Fibroblast of skin of right quadriceps (primary cell): ENCODE measurements at regions not wholly inside any gene's neighbourhood (a gene's known extent, or its start where the extent isn't known, plus 50 kb on each side); places are given as distances from the start of the nearest gene placed in this dataset.
A peak's percentile ranks its signal among the peaks of the same experiment; 100 is the strongest.
"Not testable (repeated sequence)": the region's sequence is repeated elsewhere in the genome, so short reads cannot be mapped to it uniquely, and the experiment has no call there.

Experiments used
- DNase-seq: peaks from one replicate; pipeline ENCODE4 v3.0.0-alpha.2; 2013

GRCh38 chr13:44697058-44697457, 120.9 kb upstream of the TSC22D1 start:
- peak; percentile 38 for DNase-seq

- no peak for DNase-seq
Measured at GRCh38 chr13:44695520-44695919, 119.4 kb upstream of the TSC22D1 start.

- no peak for DNase-seq
Measured at GRCh38 chr13:44694842-44695241, 118.7 kb upstream of the TSC22D1 start.

GRCh38 chr13:44694291-44694690, 118.2 kb upstream of the TSC22D1 start:
- DNase-seq = no peak

- DNase-seq = no peak
Measured at GRCh38 chr13:44693156-44693764, 117.1 kb upstream of the TSC22D1 start.

- DNase-seq = peak; percentile 54
Measured at GRCh38 chr13:44692173-44692713, 116.1 kb upstream of the TSC22D1 start.

GRCh38 chr13:44690376-44690775, 114.2 kb upstream of the TSC22D1 start:
- no peak for DNase-seq

GRCh38 chr13:44688652-44689051, 112.5 kb upstream of the TSC22D1 start:
- DNase-seq = no peak

GRCh38 chr13:44686531-44686934, 110.4 kb upstream of the TSC22D1 start:
- no peak for DNase-seq

- DNase-seq = no peak
Measured at GRCh38 chr13:44685641-44686040, 109.5 kb upstream of the TSC22D1 start.

- DNase-seq = not testable (repeated sequence)
Measured at GRCh38 chr13:44682416-44682815, 106.3 kb upstream of the TSC22D1 start.

GRCh38 chr13:44680746-44681355, 104.7 kb upstream of the TSC22D1 start:
- no peak for DNase-seq

GRCh38 chr13:44679597-44679996, 103.5 kb upstream of the TSC22D1 start:
- DNase-seq = no peak

- DNase-seq = no peak
Measured at GRCh38 chr13:44678197-44678596, 102.1 kb upstream of the TSC22D1 start.

GRCh38 chr13:44676534-44676933, 100.4 kb upstream of the TSC22D1 start:
- DNase-seq = no peak

- no peak for DNase-seq
Measured at GRCh38 chr13:44669534-44669933, 93.4 kb upstream of the TSC22D1 start.

GRCh38 chr13:44668688-44669087, 92.6 kb upstream of the TSC22D1 start:
- DNase-seq = peak; percentile 90

- peak; percentile 85 for DNase-seq
Measured at GRCh38 chr13:44667943-44668342, 91.8 kb upstream of the TSC22D1 start.

GRCh38 chr13:44666538-44666937, 90.4 kb upstream of the TSC22D1 start:
- DNase-seq = peak; percentile 78

GRCh38 chr13:44664308-44664707, 88.2 kb upstream of the TSC22D1 start:
- no peak for DNase-seq

- DNase-seq = no peak
Measured at GRCh38 chr13:44662515-44662914, 86.4 kb upstream of the TSC22D1 start.

- no peak for DNase-seq
Measured at GRCh38 chr13:44661936-44662335, 85.8 kb upstream of the TSC22D1 start.

GRCh38 chr13:44660050-44660449, 83.9 kb upstream of the TSC22D1 start:
- DNase-seq = peak; percentile 33

- DNase-seq = peak; percentile 41
Measured at GRCh38 chr13:44652962-44653660, 77.0 kb upstream of the TSC22D1 start.
